NOMO-1 (cell line): ENCODE measurements at regions not wholly inside any gene's neighbourhood (a gene's known extent, or its start where the extent isn't known, plus 50 kb on each side); places are given as distances from the start of the nearest gene placed in this dataset.
A peak's percentile ranks its signal among the peaks of the same experiment; 100 is the strongest.
"Not testable (repeated sequence)": the region's sequence is repeated elsewhere in the genome, so short reads cannot be mapped to it uniquely, and the experiment has no call there.

Experiments used
- DNase-seq, 2 experiments: peaks; one replicate each; lab custom pipeline; 2025; ENCODE audit not compliant: unreplicated experiment in 2 of 2; lab: John Stamatoyannopoulos, UW

GRCh38 chr4:118585015-118585414 is 100.2 kb upstream of the METTL14 start:
- no peak for DNase-seq

GRCh38 chr4:118586357-118586790 is 98.8 kb upstream of the METTL14 start:
- DNase-seq = no peak

- no peak for DNase-seq
These were observed 97.9 kb upstream of the METTL14 start for GRCh38 chr4:118587116-118587831.

GRCh38 chr4:118587946-118588345 is 97.2 kb upstream of the METTL14 start:
- no peak for DNase-seq

GRCh38 chr4:118589471-118590055 is 95.6 kb upstream of the METTL14 start:
- peak; percentile 45 to 50 for DNase-seq

- peak; percentile 90 to 94 for DNase-seq
These were observed 93.7 kb upstream of the METTL14 start for GRCh38 chr4:118591339-118592046.

GRCh38 chr4:118592289-118592688 is 92.9 kb upstream of the METTL14 start:
- DNase-seq = not testable (repeated sequence)

- DNase-seq = peak in 1 of 2 experiments; percentile 31
These were observed 89.3 kb upstream of the METTL14 start for GRCh38 chr4:118595883-118596282.

- not testable (repeated sequence) for DNase-seq
These were observed 60.1 kb upstream of the METTL14 start for GRCh38 chr4:118625097-118625496.

GRCh38 chr4:118629697-118630096 is 55.5 kb upstream of the METTL14 start:
- DNase-seq = peak in 1 of 2 experiments; percentile 8

GRCh38 chr4:118630897-118631296 is 54.3 kb upstream of the METTL14 start:
- DNase-seq = not testable (repeated sequence)

GRCh38 chr4:118631321-118632050 is 53.7 kb upstream of the METTL14 start:
- not testable (repeated sequence) for DNase-seq

- DNase-seq = not testable (repeated sequence)
These were observed 51.7 kb upstream of the METTL14 start for GRCh38 chr4:118633476-118633875.

- not testable (repeated sequence) for DNase-seq
These were observed 50.9 kb upstream of the METTL14 start for GRCh38 chr4:118634126-118634875.
